Natural killer cell (primary cell): ENCODE measurements at regions not wholly inside any gene's neighbourhood (a gene's known extent, or its start where the extent isn't known, plus 50 kb on each side); places are given as distances from the start of the nearest gene placed in this dataset.

Experiments used
- ATAC-seq, 3 donors: fragments of 150-1000 bp in 2 of 3; fragments of 200-7000 bp in 1 of 3; cut with Tn5 transposase; 1 replicate in 1 of 3; 2 replicates in 2 of 3; pipeline ENCODE4 v1.10.0; 2021; ENCODE audit warnings: mild to moderate bottlenecking in 2 of 3, moderate library complexity in 2 of 3
- DNase-seq, 2 donors: peaks; one replicate each; pipeline versions ENCODE4 v3.0.0 to v3.0.0-alpha.2; 2013 to 2021; ENCODE audit warnings: mixed read lengths in 1 of 2
- H3K27ac ChIP-seq: one replicate; pipeline ENCODE4 v1.5.1; 2013; ENCODE audit warnings: mild to moderate bottlenecking, low read length
- H3K27me3 ChIP-seq: one replicate; pipeline ENCODE4 v1.6.1; 2013; ENCODE audit warnings: low read length; ENCODE audit not compliant: control insufficient read depth, insufficient read depth
- H3K36me3 ChIP-seq: one replicate; pipeline ENCODE4 v1.6.1; 2013; ENCODE audit warnings: low read length; ENCODE audit not compliant: control insufficient read depth, insufficient read depth
- H3K4me1 ChIP-seq: one replicate; pipeline ENCODE4 v1.6.1; 2013; ENCODE audit warnings: low read length; ENCODE audit not compliant: control insufficient read depth, insufficient read depth
- H3K4me3 ChIP-seq: one replicate; pipeline ENCODE4 v1.5.1; 2013; ENCODE audit warnings: low read length
- H3K9me3 ChIP-seq: one replicate; pipeline ENCODE4 v1.6.1; 2013; ENCODE audit warnings: low read length; ENCODE audit not compliant: control insufficient read depth, insufficient read depth
- H3K27ac Mint-ChIP-seq, 2 donors: one replicate each; pipeline ENCODE4 v1.8.0; 2022; ENCODE audit warnings: mild to moderate bottlenecking in 2 of 2, mixed read lengths in 2 of 2, moderate library complexity in 1 of 2
- H3K27me3 Mint-ChIP-seq, 2 donors: one replicate each; pipeline ENCODE4 v1.8.0; 2022; ENCODE audit warnings: low read depth in 2 of 2, mixed read lengths in 2 of 2
- H3K36me3 Mint-ChIP-seq: one replicate; pipeline ENCODE4 v1.8.0; 2022; ENCODE audit warnings: mixed read lengths
- H3K4me1 Mint-ChIP-seq, 2 donors: one replicate each; pipeline ENCODE4 v1.8.0; 2022; ENCODE audit warnings: mixed read lengths in 2 of 2
- H3K4me3 Mint-ChIP-seq: one replicate; pipeline ENCODE4 v1.8.0; 2022; ENCODE audit warnings: mild to moderate bottlenecking, moderate library complexity, mixed read lengths
- H3K9me3 Mint-ChIP-seq, 2 donors: one replicate each; pipeline ENCODE4 v1.8.0; 2022; ENCODE audit warnings: mixed read lengths in 2 of 2
- WGBS: methylation state at CpG from one replicate; pipeline ENCODE4 v1.1.7; 2013; ENCODE audit warnings: missing lambda C conversion rate; ENCODE audit not compliant: insufficient coverage; 5-methylcytosine and 5-hydroxymethylcytosine counted together
- intact Hi-C: fragments of 100-400 bp; cut with micrococcal nuclease; formaldehyde crosslinking; loops from one replicate; pipeline ENCODE4 v1.14.2; 2022
- TF ChIP-seq, protein P1 (sequence below): fragments of 200-600 bp; IDR thresholded peaks from one replicate; pipeline ENCODE4 v1.8.0; 2022; ENCODE audit warnings: antibody characterized with exemption

GRCh38 chr13:82867284-82867683, 1015.0 kb downstream of the SLITRK1 start:
- Histone ChIP-seq H3K9me3 (no peaks in the 10 kb centered on the region), H3K27me3 (no peaks in the 10 kb centered on the region), H3K27ac (no peak overlapping the region), H3K4me3 (no peak overlapping the region), H3K36me3 (no peaks in the 10 kb centered on the region), H3K4me1 (no peaks in the 10 kb centered on the region)
- H3K9me3 Mint-ChIP-seq = peaks cover 5 to 18% of the 10 kb centered on the region in 2 donors
- ATAC-seq (no peak), DNase-seq (no peak)
- TF ChIP-seq, protein P1, sequence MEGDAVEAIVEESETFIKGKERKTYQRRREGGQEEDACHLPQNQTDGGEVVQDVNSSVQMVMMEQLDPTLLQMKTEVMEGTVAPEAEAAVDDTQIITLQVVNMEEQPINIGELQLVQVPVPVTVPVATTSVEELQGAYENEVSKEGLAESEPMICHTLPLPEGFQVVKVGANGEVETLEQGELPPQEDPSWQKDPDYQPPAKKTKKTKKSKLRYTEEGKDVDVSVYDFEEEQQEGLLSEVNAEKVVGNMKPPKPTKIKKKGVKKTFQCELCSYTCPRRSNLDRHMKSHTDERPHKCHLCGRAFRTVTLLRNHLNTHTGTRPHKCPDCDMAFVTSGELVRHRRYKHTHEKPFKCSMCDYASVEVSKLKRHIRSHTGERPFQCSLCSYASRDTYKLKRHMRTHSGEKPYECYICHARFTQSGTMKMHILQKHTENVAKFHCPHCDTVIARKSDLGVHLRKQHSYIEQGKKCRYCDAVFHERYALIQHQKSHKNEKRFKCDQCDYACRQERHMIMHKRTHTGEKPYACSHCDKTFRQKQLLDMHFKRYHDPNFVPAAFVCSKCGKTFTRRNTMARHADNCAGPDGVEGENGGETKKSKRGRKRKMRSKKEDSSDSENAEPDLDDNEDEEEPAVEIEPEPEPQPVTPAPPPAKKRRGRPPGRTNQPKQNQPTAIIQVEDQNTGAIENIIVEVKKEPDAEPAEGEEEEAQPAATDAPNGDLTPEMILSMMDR = no peak
- 58% methylated on average over 2 of the region's 2 CpGs for WGBS
- intact Hi-C loops = no loop called here
- H3K36me3 Mint-ChIP-seq = peaks cover 4% of the 10 kb centered on the region
- no peaks in the 10 kb centered on the region for H3K27me3 Mint-ChIP-seq
- H3K4me1 Mint-ChIP-seq = no peaks in the 10 kb centered on the region
- no peak overlapping the region for H3K27ac Mint-ChIP-seq
- no peak overlapping the region for H3K4me3 Mint-ChIP-seq

- no peaks in the 10 kb centered on the region for H3K27me3 Mint-ChIP-seq
Measured at GRCh38 chr13:82850644-82851043, 1031.6 kb downstream of the SLITRK1 start.

GRCh38 chr13:82848766-82849165, 1033.5 kb downstream of the SLITRK1 start:
- Mint-ChIP-seq H3K4me1 (no peaks in the 10 kb centered on the region), H3K4me3 (no peak overlapping the region), H3K27ac (no peak overlapping the region), H3K9me3 (peaks cover 2 to 14% of the 10 kb centered on the region in 2 donors), H3K27me3 (no peaks in the 10 kb centered on the region), H3K36me3 (peaks cover 6% of the 10 kb centered on the region)
- DNase-seq (no peak), ATAC-seq (no peak)
- 100% methylated on average over 1 of the region's 1 CpG for WGBS
- H3K4me3 ChIP-seq = no peak overlapping the region
- intact Hi-C loops = no loop called here
- peaks cover 3% of the 10 kb centered on the region for H3K9me3 ChIP-seq
- no peaks in the 10 kb centered on the region for H3K4me1 ChIP-seq
- H3K36me3 ChIP-seq = no peaks in the 10 kb centered on the region
- H3K27me3 ChIP-seq = no peaks in the 10 kb centered on the region
- no peak overlapping the region for H3K27ac ChIP-seq
- TF ChIP-seq, protein P1 = no peak

More at GRCh38 chr13:82850644-82851043, 1031.6 kb downstream of the SLITRK1 start:
- no peaks in the 10 kb centered on the region for H3K4me1 Mint-ChIP-seq
- Histone ChIP-seq H3K4me1 (no peaks in the 10 kb centered on the region), H3K9me3 (peaks cover 3% of the 10 kb centered on the region), H3K36me3 (no peaks in the 10 kb centered on the region), H3K27ac (no peak overlapping the region), H3K27me3 (no peaks in the 10 kb centered on the region), H3K4me3 (no peak overlapping the region)
- ATAC-seq = no peak
- H3K36me3 Mint-ChIP-seq = peaks cover 6% of the 10 kb centered on the region
- intact Hi-C loops = no loop called here
- no peak overlapping the region for H3K4me3 Mint-ChIP-seq
- H3K9me3 Mint-ChIP-seq = peaks cover 6 to 12% of the 10 kb centered on the region in 2 donors
- no peak overlapping the region for H3K27ac Mint-ChIP-seq
- TF ChIP-seq, protein P1 = no peak
- no peak for DNase-seq

- no peak for ATAC-seq
- DNase-seq = no peak
- Mint-ChIP-seq H3K27ac (no peak overlapping the region), H3K9me3 (peaks cover 2 to 16% of the 10 kb centered on the region in 2 donors), H3K36me3 (peaks cover 6% of the 10 kb centered on the region), H3K27me3 (no peaks in the 10 kb centered on the region), H3K4me1 (no peaks in the 10 kb centered on the region), H3K4me3 (no peak overlapping the region)
- H3K4me1 ChIP-seq = no peaks in the 10 kb centered on the region
- H3K27ac ChIP-seq = no peak overlapping the region
- whole genome bisulfite sequencing = 92% methylated on average over 3 of the region's 3 CpGs
- H3K27me3 ChIP-seq = no peaks in the 10 kb centered on the region
- no peak overlapping the region for H3K4me3 ChIP-seq
- TF ChIP-seq, protein P1 = no peak
- intact Hi-C loops = no loop called here
- peaks cover 3% of the 10 kb centered on the region for H3K9me3 ChIP-seq
- H3K36me3 ChIP-seq = no peaks in the 10 kb centered on the region
Measured at GRCh38 chr13:82847595-82847994, 1034.7 kb downstream of the SLITRK1 start.
